ENCODE measurements at regions not wholly inside any gene's neighbourhood (a gene's known extent, or its start where the extent isn't known, plus 50 kb on each side); places are given as distances from the start of the nearest gene placed in this dataset.

DNA sequence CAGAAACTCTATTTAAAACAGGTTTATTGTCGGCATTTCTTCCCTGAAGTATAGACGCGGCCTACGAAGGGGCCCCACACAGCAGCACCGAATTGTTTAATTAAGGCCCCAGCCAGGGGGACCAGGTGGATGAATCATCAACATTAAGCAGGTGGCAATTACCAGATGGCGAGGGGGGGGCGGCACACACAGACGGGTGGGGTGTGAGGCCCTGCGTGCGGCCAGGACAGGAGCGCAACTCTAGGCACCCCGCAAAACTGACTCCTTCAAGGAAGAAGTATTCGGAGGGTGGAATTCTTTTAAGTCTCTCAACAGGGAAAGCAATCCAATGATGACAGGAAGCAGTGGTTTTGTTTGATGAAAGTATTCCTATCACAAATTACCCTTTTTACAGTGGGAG, 830.4 kb downstream of the GALR1 start:
- H3K27me3 Mint-ChIP-seq (ENCODE audit: low read depth in 3 of 3) = peaks cover 0 to 2% (median 0%) of the 10 kb centered on the region in 3 donors
- 97% methylated on average over 5 of the region's 13 CpGs for WGBS (ENCODE audit: insufficient coverage)
- H3K27ac Mint-ChIP-seq = no peak overlapping the region
- no peak overlapping the region for H3K4me2 ChIP-seq (replicated peaks; ENCODE audit: extremely low read depth, low read length, poor library complexity, severe bottlenecking)
- H3K4me3 ChIP-seq (replicated peaks in 1 of 3; ENCODE audit: low read depth in 2 of 3, low read length in 3 of 3) = no peak overlapping the region
- H3K4me3 Mint-ChIP-seq = no peak overlapping the region
- no peaks in the 10 kb centered on the region for H3K79me2 ChIP-seq (ENCODE audit: insufficient read depth, low read length)
- no peak overlapping the region for H3K9ac ChIP-seq (ENCODE audit: insufficient read depth, low read length, poor library complexity, severe bottlenecking)
- no peak overlapping the region for H2AFZ ChIP-seq (ENCODE audit: insufficient read depth, low read depth, low read length, poor library complexity, severe bottlenecking)
- no peak overlapping the region for H3K27ac ChIP-seq (ENCODE audit: low read depth in 1 of 2, low read length in 2 of 2)
- DNase-seq = no peak
- TF ChIP-seq, protein P1, sequence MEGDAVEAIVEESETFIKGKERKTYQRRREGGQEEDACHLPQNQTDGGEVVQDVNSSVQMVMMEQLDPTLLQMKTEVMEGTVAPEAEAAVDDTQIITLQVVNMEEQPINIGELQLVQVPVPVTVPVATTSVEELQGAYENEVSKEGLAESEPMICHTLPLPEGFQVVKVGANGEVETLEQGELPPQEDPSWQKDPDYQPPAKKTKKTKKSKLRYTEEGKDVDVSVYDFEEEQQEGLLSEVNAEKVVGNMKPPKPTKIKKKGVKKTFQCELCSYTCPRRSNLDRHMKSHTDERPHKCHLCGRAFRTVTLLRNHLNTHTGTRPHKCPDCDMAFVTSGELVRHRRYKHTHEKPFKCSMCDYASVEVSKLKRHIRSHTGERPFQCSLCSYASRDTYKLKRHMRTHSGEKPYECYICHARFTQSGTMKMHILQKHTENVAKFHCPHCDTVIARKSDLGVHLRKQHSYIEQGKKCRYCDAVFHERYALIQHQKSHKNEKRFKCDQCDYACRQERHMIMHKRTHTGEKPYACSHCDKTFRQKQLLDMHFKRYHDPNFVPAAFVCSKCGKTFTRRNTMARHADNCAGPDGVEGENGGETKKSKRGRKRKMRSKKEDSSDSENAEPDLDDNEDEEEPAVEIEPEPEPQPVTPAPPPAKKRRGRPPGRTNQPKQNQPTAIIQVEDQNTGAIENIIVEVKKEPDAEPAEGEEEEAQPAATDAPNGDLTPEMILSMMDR (IDR thresholded peaks at IDR 0.05) = no peak
- H4K20me1 ChIP-seq (ENCODE audit: insufficient read depth, low read length) = no peaks in the 10 kb centered on the region
- H3K9me3 ChIP-seq (replicated peaks in 1 of 2; ENCODE audit: control insufficient read depth in 1 of 2, insufficient read depth in 1 of 2, low read length in 2 of 2) = no peaks in the 10 kb centered on the region
- H3K4me1 Mint-ChIP-seq = no peaks in the 10 kb centered on the region
- H3K36me3 Mint-ChIP-seq = no peaks in the 10 kb centered on the region
- intact Hi-C loops (cut with micrococcal nuclease) = no loop called here
- H3K4me1 ChIP-seq (ENCODE audit: control insufficient read depth in 1 of 2, insufficient read depth in 2 of 2, low read length in 2 of 2) = no peaks in the 10 kb centered on the region
- no peaks in the 10 kb centered on the region for H3K27me3 ChIP-seq (ENCODE audit: control insufficient read depth in 2 of 2, insufficient read depth in 2 of 2, low read length in 2 of 2)
- H3K9me3 Mint-ChIP-seq = peaks cover 0 to 2% (median 0%) of the 10 kb centered on the region in 7 donors
- no peaks in the 10 kb centered on the region for H3K36me3 ChIP-seq (replicated peaks in 1 of 2; ENCODE audit: control insufficient read depth in 1 of 2, insufficient read depth in 2 of 2, low read length in 2 of 2)

DNA sequence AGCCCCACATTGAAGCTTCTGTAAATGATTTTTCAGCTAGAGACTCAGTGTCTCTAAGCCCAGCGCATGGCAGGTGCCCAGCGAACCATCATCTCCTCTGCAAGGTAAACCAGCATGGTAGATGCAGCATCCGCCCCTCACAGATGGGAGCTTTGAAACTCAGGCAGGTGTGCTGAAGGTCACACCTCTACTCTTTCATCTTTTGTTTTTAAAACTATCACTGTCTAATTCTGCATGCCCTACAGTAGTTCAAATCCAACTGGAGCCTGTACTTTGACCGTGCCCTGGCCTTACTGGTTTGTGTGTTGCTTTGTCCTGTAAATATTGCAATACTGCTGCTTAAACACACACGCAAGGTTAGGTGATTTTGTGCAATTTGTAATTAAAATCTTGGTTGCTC, 831.1 kb downstream of the GALR1 start:
- Mint-ChIP-seq H3K9me3 (peaks cover 0 to 2% (median 0%) of the 10 kb centered on the region in 7 donors), H3K4me3 (no peak overlapping the region), H3K27me3 (ENCODE audit: low read depth in 3 of 3) (peaks cover 0 to 2% (median 0%) of the 10 kb centered on the region in 3 donors), H3K36me3 (no peaks in the 10 kb centered on the region), H3K27ac (no peak overlapping the region), H3K4me1 (no peaks in the 10 kb centered on the region)
- no peak for DNase-seq
- Histone ChIP-seq H3K36me3 (replicated peaks in 1 of 2; ENCODE audit: control insufficient read depth in 1 of 2, insufficient read depth in 2 of 2, low read length in 2 of 2) (no peaks in the 10 kb centered on the region), H3K9me3 (replicated peaks in 1 of 2; ENCODE audit: control insufficient read depth in 1 of 2, insufficient read depth in 1 of 2, low read length in 2 of 2) (no peaks in the 10 kb centered on the region), H3K79me2 (ENCODE audit: insufficient read depth, low read length) (no peaks in the 10 kb centered on the region), H3K4me2 (replicated peaks; ENCODE audit: extremely low read depth, low read length, poor library complexity, severe bottlenecking) (no peak overlapping the region), H2AFZ (ENCODE audit: insufficient read depth, low read depth, low read length, poor library complexity, severe bottlenecking) (no peak overlapping the region), H3K4me3 (replicated peaks in 1 of 3; ENCODE audit: low read depth in 2 of 3, low read length in 3 of 3) (no peak overlapping the region), H3K9ac (ENCODE audit: insufficient read depth, low read length, poor library complexity, severe bottlenecking) (no peak overlapping the region), H3K4me1 (ENCODE audit: control insufficient read depth in 1 of 2, insufficient read depth in 2 of 2, low read length in 2 of 2) (no peaks in the 10 kb centered on the region), H4K20me1 (ENCODE audit: insufficient read depth, low read length) (no peaks in the 10 kb centered on the region), H3K27ac (ENCODE audit: low read depth in 1 of 2, low read length in 2 of 2) (no peak overlapping the region), H3K27me3 (ENCODE audit: control insufficient read depth in 2 of 2, insufficient read depth in 2 of 2, low read length in 2 of 2) (no peaks in the 10 kb centered on the region)
- intact Hi-C loops (cut with micrococcal nuclease) = no loop called here
- 85% methylated on average over 3 of the region's 5 CpGs for WGBS (ENCODE audit: insufficient coverage)
- TF ChIP-seq, protein P1 (IDR thresholded peaks at IDR 0.05) = no peak
